Stomach (tissue), 4 donors: ENCODE measurements at regions not wholly inside any gene's neighbourhood (a gene's known extent, or its start where the extent isn't known, plus 50 kb on each side); places are given as distances from the start of the nearest gene placed in this dataset.

ENCODE experiments used
- EP300 ChIP-seq: sonication (generic); formaldehyde crosslinking; IDR thresholded peaks from one replicate; pipeline ENCODE4 v1.6.1; 2017; ENCODE audit warnings: antibody characterized with exemption
- POLR2A ChIP-seq, 4 donors: fragments of 450-650 bp; IDR thresholded peaks; one replicate each; pipeline ENCODE4 v1.6.1; 2016; ENCODE audit warnings: antibody characterized with exemption in 4 of 4, control low read depth in 2 of 4, mild to moderate bottlenecking in 1 of 4, moderate library complexity in 1 of 4
- POLR2AphosphoS5 ChIP-seq, 3 donors: sonication (generic); formaldehyde crosslinking; IDR thresholded peaks; one replicate each; pipeline ENCODE4 v1.6.1; 2016; ENCODE audit warnings: antibody characterized with exemption in 3 of 3
- TF ChIP-seq, protein P1 (sequence below), 7 experiments: fragments of 450-650 bp in 4 of 7; fragments of 200-600 bp in 3 of 7; sonication (generic) in 3 of 7; IDR thresholded peaks; one replicate each; pipeline ENCODE4 v1.5.1; 2016 to 2019; ENCODE audit warnings: antibody characterized with exemption in 7 of 7, control low read depth in 2 of 7, mild to moderate bottlenecking in 1 of 7

DNA sequence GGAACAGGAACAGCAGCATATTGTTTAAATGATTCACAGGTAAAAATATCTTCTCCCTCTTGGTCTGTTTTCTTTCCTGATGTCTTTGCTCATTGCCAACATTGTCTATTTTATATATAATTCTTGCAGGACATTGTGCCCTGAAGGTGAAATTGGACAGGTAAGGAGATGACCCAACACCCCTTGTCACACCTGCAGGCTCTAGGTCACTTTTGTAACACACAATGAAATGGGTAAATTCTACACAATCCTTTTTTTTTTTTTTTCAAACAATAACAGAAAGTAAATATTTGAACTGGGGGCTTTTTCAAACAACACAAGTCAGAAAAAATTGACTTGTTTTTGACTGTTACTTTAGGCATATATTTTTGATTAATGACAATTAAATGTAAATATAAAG, 62.9 kb upstream of the ERG start:
- TF ChIP-seq, protein P1, sequence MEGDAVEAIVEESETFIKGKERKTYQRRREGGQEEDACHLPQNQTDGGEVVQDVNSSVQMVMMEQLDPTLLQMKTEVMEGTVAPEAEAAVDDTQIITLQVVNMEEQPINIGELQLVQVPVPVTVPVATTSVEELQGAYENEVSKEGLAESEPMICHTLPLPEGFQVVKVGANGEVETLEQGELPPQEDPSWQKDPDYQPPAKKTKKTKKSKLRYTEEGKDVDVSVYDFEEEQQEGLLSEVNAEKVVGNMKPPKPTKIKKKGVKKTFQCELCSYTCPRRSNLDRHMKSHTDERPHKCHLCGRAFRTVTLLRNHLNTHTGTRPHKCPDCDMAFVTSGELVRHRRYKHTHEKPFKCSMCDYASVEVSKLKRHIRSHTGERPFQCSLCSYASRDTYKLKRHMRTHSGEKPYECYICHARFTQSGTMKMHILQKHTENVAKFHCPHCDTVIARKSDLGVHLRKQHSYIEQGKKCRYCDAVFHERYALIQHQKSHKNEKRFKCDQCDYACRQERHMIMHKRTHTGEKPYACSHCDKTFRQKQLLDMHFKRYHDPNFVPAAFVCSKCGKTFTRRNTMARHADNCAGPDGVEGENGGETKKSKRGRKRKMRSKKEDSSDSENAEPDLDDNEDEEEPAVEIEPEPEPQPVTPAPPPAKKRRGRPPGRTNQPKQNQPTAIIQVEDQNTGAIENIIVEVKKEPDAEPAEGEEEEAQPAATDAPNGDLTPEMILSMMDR (IDR thresholded peaks at IDR 0.05) = no peak
- TF ChIP-seq EP300 (no peak), POLR2A (IDR thresholded peaks at IDR 0.05) (no peak), POLR2AphosphoS5 (IDR thresholded peaks at IDR 0.05) (no peak)
